ENCODE measurements at regions not wholly inside any gene's neighbourhood (a gene's known extent, or its start where the extent isn't known, plus 50 kb on each side); places are given as distances from the start of the nearest gene placed in this dataset.
"Not testable (repeated sequence)": the region's sequence is repeated elsewhere in the genome, so short reads cannot be mapped to it uniquely, and the experiment has no call there.

GRCh38 chr15:69873807-69874206 lies 223.9 kb downstream of the TLE3 start:
- no peak for ATAC-seq
- H3K36me3 ChIP-seq, result no peaks in the 10 kb centered on the region
- no peak overlapping the region for H3K27ac ChIP-seq
- peaks cover 0 to 31% (median 18%) of the 10 kb centered on the region in 11 donors for H3K9me3 ChIP-seq
- no peak overlapping the region for H3K4me3 ChIP-seq
- TF ChIP-seq CTCF (IDR thresholded peaks at IDR 0.05), result no peak
- 66 to 69% methylated on average over 1 of the region's 1 CpG for WGBS, 2 donors
- intact Hi-C loops (cut with DNase I), result no loop called here
- peaks cover 0 to 43% (median 15%) of the 10 kb centered on the region in 7 donors for H3K27me3 ChIP-seq
- H3K4me1 ChIP-seq, result no peaks in the 10 kb centered on the region
- no peak for DNase-seq

GRCh38 chr15:69874321-69874720 lies 223.4 kb downstream of the TLE3 start:
- intact Hi-C loops (cut with DNase I), result no loop called here
- ATAC-seq, result no peak

GRCh38 chr15:69876064-69876940 lies 221.4 kb downstream of the TLE3 start:
- WGBS, 2 donors, result 56 to 59% methylated on average over 31 of the region's 31 CpGs
- peaks cover 0 to 31% (median 18%) of the 10 kb centered on the region in 11 donors for H3K9me3 ChIP-seq
- no peak overlapping the region for H3K4me3 ChIP-seq
- H3K27me3 ChIP-seq, result peaks cover 0 to 32% (median 19%) of the 10 kb centered on the region in 7 donors
- H3K27ac ChIP-seq, result no peak overlapping the region
- H3K36me3 ChIP-seq, result no peaks in the 10 kb centered on the region
- ATAC-seq (no peak), DNase-seq (no peak)
- TF ChIP-seq CTCF (IDR thresholded peaks at IDR 0.05), result no peak
- no peaks in the 10 kb centered on the region for H3K4me1 ChIP-seq
- intact Hi-C loops (cut with DNase I), result no loop called here

More at GRCh38 chr15:69874321-69874720, 223.4 kb downstream of the TLE3 start:
- no peak overlapping the region for H3K4me3 ChIP-seq
- H3K27me3 ChIP-seq, result peaks cover 0 to 38% (median 14%) of the 10 kb centered on the region in 7 donors
- no peaks in the 10 kb centered on the region for H3K4me1 ChIP-seq
- no peaks in the 10 kb centered on the region for H3K36me3 ChIP-seq
- TF ChIP-seq CTCF (IDR thresholded peaks at IDR 0.05), result no peak
- H3K9me3 ChIP-seq, result peaks cover 0 to 31% (median 18%) of the 10 kb centered on the region in 11 donors
- DNase-seq, result no peak
- no peak overlapping the region for H3K27ac ChIP-seq

GRCh38 chr15:69879963-69880362 lies 217.8 kb downstream of the TLE3 start:
- intact Hi-C loops (cut with DNase I); H3K27ac ChIP-seq; H3K4me1 ChIP-seq; H3K9me3 ChIP-seq; DNase-seq; H3K4me3 ChIP-seq; ATAC-seq; H3K36me3 ChIP-seq: not testable (repeated sequence)
- peaks cover 0 to 56% (median 25%) of the 10 kb centered on the region in 7 donors for H3K27me3 ChIP-seq
- WGBS, 2 donors, result 97 to 100% methylated on average over 1 of the region's 1 CpG

Data from heart right ventricle (tissue), 16 donors.